HG02678 (cell line): ENCODE measurements at regions not wholly inside any gene's neighbourhood (a gene's known extent, or its start where the extent isn't known, plus 50 kb on each side); places are given as distances from the start of the nearest gene placed in this dataset.

Experiments
- ATAC-seq: cut with Tn5 transposase; IDR thresholded peaks from one replicate; pipeline ENCODE4 v1.9.1; 2021; ENCODE audit warnings: mild to moderate bottlenecking, moderate library complexity; ENCODE audit not compliant: unreplicated experiment

GRCh38 chr17:77687417-77687816 is 271.1 kb upstream of the TNRC6C start:
- ATAC-seq: no peak

- no peak for ATAC-seq
Observed at GRCh38 chr17:77687921-77688320, 270.6 kb upstream of the TNRC6C start.

- ATAC-seq: no peak
Observed at GRCh38 chr17:77688369-77688768, 270.1 kb upstream of the TNRC6C start.

- ATAC-seq: no peak
Observed at GRCh38 chr17:77690271-77691161, 268.0 kb upstream of the TNRC6C start.

GRCh38 chr17:77691216-77692085 is 267.1 kb upstream of the TNRC6C start:
- ATAC-seq: no peak

- no peak for ATAC-seq
Observed at GRCh38 chr17:77692571-77693161, 265.8 kb upstream of the TNRC6C start.

- ATAC-seq: no peak
Observed at GRCh38 chr17:77693301-77693700, 265.2 kb upstream of the TNRC6C start.

GRCh38 chr17:77693776-77694175 is 264.7 kb upstream of the TNRC6C start:
- ATAC-seq: no peak

GRCh38 chr17:77694391-77695363 is 263.8 kb upstream of the TNRC6C start:
- no peak for ATAC-seq

- ATAC-seq: no peak
Observed at GRCh38 chr17:77695386-77695785, 263.1 kb upstream of the TNRC6C start.

GRCh38 chr17:77696151-77696720 is 262.3 kb upstream of the TNRC6C start:
- no peak for ATAC-seq

GRCh38 chr17:77696721-77697460 is 261.6 kb upstream of the TNRC6C start:
- no peak for ATAC-seq

- no peak for ATAC-seq
Observed at GRCh38 chr17:77697480-77698400, 260.8 kb upstream of the TNRC6C start.

GRCh38 chr17:77698903-77699623 is 259.4 kb upstream of the TNRC6C start:
- ATAC-seq: no peak

GRCh38 chr17:77700165-77700881 is 258.2 kb upstream of the TNRC6C start:
- no peak for ATAC-seq

GRCh38 chr17:77701996-77702395 is 256.5 kb upstream of the TNRC6C start:
- ATAC-seq: no peak
